Lung (tissue), 11 donors: ENCODE measurements at regions not wholly inside any gene's neighbourhood (a gene's known extent, or its start where the extent isn't known, plus 50 kb on each side); places are given as distances from the start of the nearest gene placed in this dataset.

Experiments used
- ATAC-seq: fragments of 200-7000 bp; cut with Tn5 transposase; one replicate; pipeline ENCODE4 v1.9.1; 2020; ENCODE audit warnings: moderate number of reproducible peaks; ENCODE audit not compliant: insufficient read depth, low FRiP score
- DNase-seq, 3 donors: peaks; one replicate each; pipeline ENCODE4 v3.0.0-alpha.2; 2013 to 2017
- H3K27ac ChIP-seq, 2 donors: one replicate each; pipeline ENCODE4 v1.5.1; 2013; ENCODE audit warnings: mild to moderate bottlenecking in 2 of 2, moderate library complexity in 2 of 2, control low read depth in 1 of 2, inconsistent platforms in 1 of 2, low read depth in 1 of 2, low read length in 1 of 2
- H3K27me3 ChIP-seq, 3 donors: one replicate each; pipeline ENCODE4 v1.5.1; 2013; ENCODE audit warnings: low read length in 2 of 3; ENCODE audit not compliant: control insufficient read depth in 3 of 3, insufficient read depth in 3 of 3
- H3K36me3 ChIP-seq, 4 donors: one replicate each; pipeline ENCODE4 v1.5.1; 2013; ENCODE audit warnings: low read length in 4 of 4, mild to moderate bottlenecking in 1 of 4, moderate library complexity in 1 of 4; ENCODE audit not compliant: control insufficient read depth in 4 of 4, insufficient read depth in 4 of 4
- H3K4me1 ChIP-seq, 5 donors: one replicate each; pipeline ENCODE4 v1.5.1; 2013; ENCODE audit warnings: low read length in 5 of 5, mild to moderate bottlenecking in 2 of 5, moderate library complexity in 1 of 5; ENCODE audit not compliant: control insufficient read depth in 5 of 5, insufficient read depth in 5 of 5
- H3K4me3 ChIP-seq: one replicate; pipeline ENCODE4 v1.5.1; 2013; ENCODE audit warnings: mild to moderate bottlenecking, control low read depth, moderate library complexity
- H3K9ac ChIP-seq, 2 donors: one replicate each; pipeline ENCODE4 v1.5.1; 2013; ENCODE audit warnings: low read length in 2 of 2, control low read depth in 1 of 2; ENCODE audit not compliant: insufficient read depth in 1 of 2
- H3K9me3 ChIP-seq, 4 donors: one replicate each; pipeline ENCODE4 v1.5.1; 2013; ENCODE audit warnings: low read length in 3 of 4, mild to moderate bottlenecking in 1 of 4, moderate library complexity in 1 of 4; ENCODE audit not compliant: control insufficient read depth in 4 of 4, insufficient read depth in 3 of 4
- WGBS, 2 donors: extraction: QIAGEN DNeasy Blood & Tissue Kit; methylation state at CpG; one replicate each; pipeline ENCODE4 v1.1.7; 2013; 5-methylcytosine and 5-hydroxymethylcytosine counted together
- TF ChIP-seq, protein P1 (sequence below): IDR thresholded peaks from 2 replicates; pipeline ENCODE4 v1.5.1; 2012; ENCODE audit warnings: mild to moderate bottlenecking; ENCODE audit errors: control extremely low read depth, extremely low read depth
- donor health status: control.
- donor health status: control.
- donor health status: Bipolar disorder and iron deficiency.
- donor health status: healthy.
- donor health status: DM: yes; HTN: yes; CAD: no.

DNA sequence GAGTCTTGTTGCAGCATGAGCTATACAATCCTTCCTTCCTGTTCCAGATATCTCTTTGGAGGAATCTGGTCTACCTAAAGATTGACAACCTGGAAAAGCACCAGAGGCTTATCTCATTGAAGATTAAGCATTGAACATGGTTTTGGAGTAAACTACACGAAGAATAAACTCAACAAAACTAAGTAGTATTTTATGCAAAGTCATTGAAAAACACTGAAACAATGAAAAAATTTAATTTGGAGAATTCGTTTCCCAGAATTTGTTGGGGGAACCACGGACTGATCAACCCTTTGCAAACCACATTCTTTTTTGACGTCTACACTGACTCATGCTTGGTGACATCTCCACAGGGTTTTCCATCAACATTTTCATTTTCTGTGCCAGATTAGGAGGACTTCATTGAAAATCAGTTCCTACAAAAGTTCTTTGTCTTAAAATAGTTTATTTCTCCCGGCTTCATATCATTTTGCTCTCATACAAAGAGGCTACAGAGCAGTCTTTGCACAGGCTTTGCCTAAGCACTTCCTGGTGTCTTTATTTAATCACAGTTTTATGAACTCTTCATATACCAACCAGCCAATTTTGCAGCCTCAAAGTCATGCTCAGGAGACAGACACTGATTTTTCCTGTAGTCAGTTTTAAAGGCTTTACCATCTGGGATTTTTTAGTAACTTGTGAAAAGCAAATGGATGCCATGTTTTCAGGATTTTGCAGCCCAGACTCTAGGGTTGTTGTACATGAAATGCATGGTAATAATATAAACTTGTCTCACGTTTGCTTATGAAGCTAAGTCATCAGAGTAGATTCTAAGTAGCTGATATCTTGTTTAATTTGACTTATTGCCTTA is 186.3 kb downstream of the C11orf91 start:
- Histone ChIP-seq H3K27me3 (no peaks in the 10 kb centered on the region), H3K4me1 (no peaks in the 10 kb centered on the region), H3K9me3 (no peaks in the 10 kb centered on the region), H3K9ac (no peak overlapping the region), H3K27ac (no peak overlapping the region), H3K4me3 (no peak overlapping the region), H3K36me3 (no peaks in the 10 kb centered on the region)
- TF ChIP-seq, protein P1, sequence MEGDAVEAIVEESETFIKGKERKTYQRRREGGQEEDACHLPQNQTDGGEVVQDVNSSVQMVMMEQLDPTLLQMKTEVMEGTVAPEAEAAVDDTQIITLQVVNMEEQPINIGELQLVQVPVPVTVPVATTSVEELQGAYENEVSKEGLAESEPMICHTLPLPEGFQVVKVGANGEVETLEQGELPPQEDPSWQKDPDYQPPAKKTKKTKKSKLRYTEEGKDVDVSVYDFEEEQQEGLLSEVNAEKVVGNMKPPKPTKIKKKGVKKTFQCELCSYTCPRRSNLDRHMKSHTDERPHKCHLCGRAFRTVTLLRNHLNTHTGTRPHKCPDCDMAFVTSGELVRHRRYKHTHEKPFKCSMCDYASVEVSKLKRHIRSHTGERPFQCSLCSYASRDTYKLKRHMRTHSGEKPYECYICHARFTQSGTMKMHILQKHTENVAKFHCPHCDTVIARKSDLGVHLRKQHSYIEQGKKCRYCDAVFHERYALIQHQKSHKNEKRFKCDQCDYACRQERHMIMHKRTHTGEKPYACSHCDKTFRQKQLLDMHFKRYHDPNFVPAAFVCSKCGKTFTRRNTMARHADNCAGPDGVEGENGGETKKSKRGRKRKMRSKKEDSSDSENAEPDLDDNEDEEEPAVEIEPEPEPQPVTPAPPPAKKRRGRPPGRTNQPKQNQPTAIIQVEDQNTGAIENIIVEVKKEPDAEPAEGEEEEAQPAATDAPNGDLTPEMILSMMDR = no peak
- ATAC-seq = no peak
- WGBS, 2 donors = 76 to 87% methylated on average over 6 of the region's 6 CpGs
- no peak for DNase-seq

DNA sequence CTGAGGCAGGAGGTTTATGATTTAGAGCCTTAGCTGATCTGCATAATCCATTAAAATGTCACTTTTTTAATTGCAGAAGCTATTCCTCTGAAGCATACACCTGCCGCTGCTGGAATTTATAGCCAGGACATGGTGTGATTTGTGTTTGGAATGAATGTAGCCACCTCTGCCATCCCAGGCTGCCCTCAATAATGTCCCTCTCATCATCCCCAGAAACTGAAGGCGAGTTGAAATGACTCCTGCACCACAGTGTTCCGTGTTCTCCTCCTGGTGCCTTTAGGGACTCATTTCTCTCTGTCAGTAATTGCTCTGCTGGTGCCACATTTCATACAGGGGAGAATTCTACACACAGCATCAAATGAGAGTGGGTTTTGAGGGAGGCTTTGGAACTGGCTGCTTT is 191.0 kb downstream of the C11orf91 start:
- no peaks in the 10 kb centered on the region for H3K4me1 ChIP-seq
- TF ChIP-seq, protein P1 = no peak
- 77 to 83% methylated on average over 3 of the region's 3 CpGs for WGBS, 2 donors
- no peak overlapping the region for H3K27ac ChIP-seq
- H3K36me3 ChIP-seq = no peaks in the 10 kb centered on the region
- H3K9me3 ChIP-seq = no peaks in the 10 kb centered on the region
- DNase-seq (no peak), ATAC-seq (no peak)
- H3K27me3 ChIP-seq = no peaks in the 10 kb centered on the region
- no peak overlapping the region for H3K9ac ChIP-seq
- no peak overlapping the region for H3K4me3 ChIP-seq

DNA sequence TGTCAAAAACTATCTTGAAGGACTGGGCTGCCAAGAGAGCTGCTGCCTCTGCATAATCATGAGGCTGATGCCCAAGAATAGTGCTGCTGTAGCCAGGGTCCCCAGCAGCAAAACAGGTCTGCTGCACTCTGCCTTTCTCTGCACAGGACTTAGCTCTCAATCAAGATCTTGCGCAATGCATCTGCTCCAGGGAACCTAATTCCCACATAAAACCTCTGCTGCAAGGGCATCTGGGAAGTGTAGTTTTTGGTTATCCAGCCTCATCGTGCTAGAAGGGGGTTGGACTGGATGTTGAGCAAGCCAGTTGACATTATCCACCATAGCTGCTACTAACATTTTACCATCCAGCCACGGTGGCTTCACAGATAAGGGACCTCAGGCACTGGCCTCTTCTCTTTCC is 192.7 kb downstream of the C11orf91 start:
- no peak overlapping the region for H3K9ac ChIP-seq
- TF ChIP-seq, protein P1 = no peak
- no peaks in the 10 kb centered on the region for H3K27me3 ChIP-seq
- H3K4me3 ChIP-seq = no peak overlapping the region
- WGBS, 2 donors = 46 to 49% methylated on average over 3 of the region's 3 CpGs
- ATAC-seq (no peak), DNase-seq (peak in 2 of 3 donors; percentile 33 to 61)
- H3K9me3 ChIP-seq = no peaks in the 10 kb centered on the region
- H3K27ac ChIP-seq = no peak overlapping the region
- no peaks in the 10 kb centered on the region for H3K36me3 ChIP-seq
- no peaks in the 10 kb centered on the region for H3K4me1 ChIP-seq
